ENCODE measurements at regions not wholly inside any gene's neighbourhood (a gene's known extent, or its start where the extent isn't known, plus 50 kb on each side); places are given as distances from the start of the nearest gene placed in this dataset.

DNA sequence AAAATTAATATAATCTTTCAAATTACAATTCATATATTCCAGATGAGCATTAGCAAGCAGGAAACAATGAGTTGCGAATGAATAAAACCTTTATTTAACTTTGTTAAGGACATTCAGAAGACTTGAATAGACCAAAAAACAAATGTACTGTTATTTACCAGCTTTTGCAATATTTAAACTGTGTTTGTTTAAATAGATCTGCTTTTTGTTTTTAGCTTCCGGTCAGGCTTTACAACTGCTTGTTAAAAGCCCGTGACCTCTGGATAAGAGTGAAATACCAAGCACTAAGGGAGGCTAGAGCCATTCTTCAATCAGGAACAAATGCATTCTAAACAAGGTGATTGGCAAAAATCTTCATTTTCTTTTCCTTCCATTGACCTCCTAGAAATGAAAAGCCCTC is 184.9 kb upstream of the GNAI1 start:
- TF ChIP-seq, protein P1, sequence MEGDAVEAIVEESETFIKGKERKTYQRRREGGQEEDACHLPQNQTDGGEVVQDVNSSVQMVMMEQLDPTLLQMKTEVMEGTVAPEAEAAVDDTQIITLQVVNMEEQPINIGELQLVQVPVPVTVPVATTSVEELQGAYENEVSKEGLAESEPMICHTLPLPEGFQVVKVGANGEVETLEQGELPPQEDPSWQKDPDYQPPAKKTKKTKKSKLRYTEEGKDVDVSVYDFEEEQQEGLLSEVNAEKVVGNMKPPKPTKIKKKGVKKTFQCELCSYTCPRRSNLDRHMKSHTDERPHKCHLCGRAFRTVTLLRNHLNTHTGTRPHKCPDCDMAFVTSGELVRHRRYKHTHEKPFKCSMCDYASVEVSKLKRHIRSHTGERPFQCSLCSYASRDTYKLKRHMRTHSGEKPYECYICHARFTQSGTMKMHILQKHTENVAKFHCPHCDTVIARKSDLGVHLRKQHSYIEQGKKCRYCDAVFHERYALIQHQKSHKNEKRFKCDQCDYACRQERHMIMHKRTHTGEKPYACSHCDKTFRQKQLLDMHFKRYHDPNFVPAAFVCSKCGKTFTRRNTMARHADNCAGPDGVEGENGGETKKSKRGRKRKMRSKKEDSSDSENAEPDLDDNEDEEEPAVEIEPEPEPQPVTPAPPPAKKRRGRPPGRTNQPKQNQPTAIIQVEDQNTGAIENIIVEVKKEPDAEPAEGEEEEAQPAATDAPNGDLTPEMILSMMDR (IDR thresholded peaks at IDR 0.05; ENCODE audit: low read depth, low read length, poor library complexity, severe bottlenecking): no peak
- TF ChIP-seq EZH2phosphoT487 (IDR thresholded peaks at IDR 0.05; ENCODE audit: borderline replicate concordance, low read length): no peak
